ENCODE measurements at regions not wholly inside any gene's neighbourhood (a gene's known extent, or its start where the extent isn't known, plus 50 kb on each side); places are given as distances from the start of the nearest gene placed in this dataset.
"Not testable (repeated sequence)": the region's sequence is repeated elsewhere in the genome, so short reads cannot be mapped to it uniquely, and the experiment has no call there.

DNA sequence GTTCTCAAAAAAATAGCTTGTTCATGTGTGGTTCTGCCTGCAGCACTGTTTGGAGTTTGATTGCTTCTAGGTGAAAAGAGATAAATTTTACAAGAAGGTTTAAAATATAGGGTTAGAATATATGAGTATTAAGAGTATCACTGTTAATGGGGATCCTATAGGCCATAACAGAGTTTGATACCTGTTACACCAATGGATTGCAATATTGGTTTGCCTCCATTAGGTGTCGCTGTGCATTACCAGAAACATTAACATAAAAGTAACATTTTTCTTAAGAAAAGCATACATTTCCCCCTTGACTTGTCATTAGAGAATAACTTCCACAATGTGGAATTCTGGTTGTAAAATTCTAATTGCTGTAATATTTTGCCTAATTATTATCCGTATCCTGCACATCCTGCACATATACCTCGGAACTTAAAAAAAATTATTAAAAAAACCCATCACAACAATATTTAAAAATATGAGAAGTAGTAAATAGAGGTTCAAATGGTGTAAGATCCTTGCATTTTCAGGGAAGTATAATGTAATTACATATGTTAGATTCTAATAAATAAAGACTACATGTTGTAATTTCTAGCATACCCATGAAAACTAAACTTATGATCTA lies 63.0 kb downstream of the CYP4A11 start:
- not testable (repeated sequence) for H3K27ac ChIP-seq
- TF ChIP-seq CTCF (conservative IDR thresholded peaks at IDR 0.05): peak; percentile 72

- not testable (repeated sequence) for H3K27ac ChIP-seq
- TF ChIP-seq CTCF (conservative IDR thresholded peaks at IDR 0.05): peak; percentile 64
Measured at GRCh38 chr1:46876093-46876492, 65.2 kb downstream of the CYP4A11 start.

Measured in C4-2B (cell line).